Heart left ventricle (tissue), 13 donors: ENCODE measurements at regions not wholly inside any gene's neighbourhood (a gene's known extent, or its start where the extent isn't known, plus 50 kb on each side); places are given as distances from the start of the nearest gene placed in this dataset.

Source experiments
- CTCF ChIP-seq, 12 donors: fragments of 200-600 bp; sonication (generic) in 4 of 12; IDR thresholded peaks; one replicate each; pipeline versions ENCODE4 v1.5.0 to v1.8.0; 2018 to 2022; ENCODE audit warnings: antibody characterized with exemption in 12 of 12, mild to moderate bottlenecking in 5 of 12
- POLR2A ChIP-seq, 2 donors: fragments of 450-650 bp; IDR thresholded peaks; one replicate each; pipeline ENCODE4 v1.6.1; 2017; ENCODE audit warnings: antibody characterized with exemption in 2 of 2, mild to moderate bottlenecking in 2 of 2, moderate library complexity in 2 of 2
- donor health status: ischemic (EF 13 %, LVEDD 7.1; RV severe dilation, severe dysfunction).
- donor health status: DM: no; HTN: yes; CAD: no.
- donor health status: DM: no; HTN: no; CAD: no.
- donor health status: ischemic (EF 25% LVEDD 6.9; RV normal size, moderate dysfunction).
- donor health status: ischemic (EF 25% LVEDD 5.7; RV mildly dilated, moderate dysfunction).
- donor health status: ischemic (EF 35%, LVEDD 5.7; RV mildly dilated, moderate dysfunction).
- donor health status: nonischemic (EF 11% LVEDD 7.7; RV severe dilation, severe dysfunction).
- donor health status: DM: yes; HTN: yes; CAD: no.
- donor health status: PGD.
- donor health status: ischemic (EF 29% LVEDD 5.4; RV normal size, mild dysfunction).
- donor health status: nonischemic (EF 23%, LVEDD 6.1; RV moderate dilation, normal function).

- TF ChIP-seq POLR2A (IDR thresholded peaks at IDR 0.05) (no peak), CTCF (IDR thresholded peaks at IDR 0.05) (no peak)
Measured at GRCh38 chrY:8552168-8552805, 785.0 kb upstream of the TSPY4 start.
